ENCODE measurements at regions not wholly inside any gene's neighbourhood (a gene's known extent, or its start where the extent isn't known, plus 50 kb on each side); places are given as distances from the start of the nearest gene placed in this dataset.

DNA sequence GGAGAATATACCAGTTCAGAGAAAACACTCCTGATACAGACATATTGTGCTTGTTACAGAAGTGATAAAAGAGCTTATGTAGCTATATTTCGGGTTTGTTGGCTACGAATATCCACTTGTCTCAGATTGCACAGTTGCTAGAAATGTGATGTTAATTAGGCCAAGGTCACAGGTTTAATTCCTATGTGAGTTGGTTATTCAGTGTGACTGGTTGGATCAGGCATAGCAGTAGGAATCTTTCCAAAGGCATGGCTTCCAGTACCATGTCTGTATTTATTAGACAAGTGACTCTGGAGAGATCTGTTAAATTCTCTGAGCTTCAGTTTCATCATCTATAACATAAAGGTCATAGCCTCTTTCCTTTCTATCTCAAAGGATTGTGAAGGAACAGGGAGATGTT is 152.7 kb upstream of the KITLG start:
- Histone ChIP-seq H3K36me3 (replicated peaks; ENCODE audit: insufficient read depth, low read length) (no peaks in the 10 kb centered on the region), H3K9ac (ENCODE audit: low read length) (no peak overlapping the region), H3K4me2 (ENCODE audit: low read depth, low read length) (no peak overlapping the region), H3K27ac (ENCODE audit: low read length) (no peak overlapping the region), H3K27me3 (replicated peaks; ENCODE audit: insufficient read depth, low read length) (no peaks in the 10 kb centered on the region), H3K9me2 (replicated peaks; ENCODE audit: insufficient read depth, low read length) (no peaks in the 10 kb centered on the region), H3K79me2 (ENCODE audit: low read length) (no peaks in the 10 kb centered on the region), H2AFZ (ENCODE audit: low read length) (no peak overlapping the region), H4K20me1 (ENCODE audit: insufficient read depth, low read length) (no peaks in the 10 kb centered on the region), H3K4me1 (ENCODE audit: low read length) (no peaks in the 10 kb centered on the region), H3K4me3 (ENCODE audit: low read length) (no peak overlapping the region), H3K9me3 (replicated peaks; ENCODE audit: insufficient read depth, low read length) (no peaks in the 10 kb centered on the region), H3F3A (ENCODE audit: insufficient read depth, low read length) (no peaks in the 10 kb centered on the region)
- TF ChIP-seq EZH2 (optimal IDR thresholded peaks at IDR 0.05; ENCODE audit: low read depth, low read length), result no peak
- TF ChIP-seq, protein P1, sequence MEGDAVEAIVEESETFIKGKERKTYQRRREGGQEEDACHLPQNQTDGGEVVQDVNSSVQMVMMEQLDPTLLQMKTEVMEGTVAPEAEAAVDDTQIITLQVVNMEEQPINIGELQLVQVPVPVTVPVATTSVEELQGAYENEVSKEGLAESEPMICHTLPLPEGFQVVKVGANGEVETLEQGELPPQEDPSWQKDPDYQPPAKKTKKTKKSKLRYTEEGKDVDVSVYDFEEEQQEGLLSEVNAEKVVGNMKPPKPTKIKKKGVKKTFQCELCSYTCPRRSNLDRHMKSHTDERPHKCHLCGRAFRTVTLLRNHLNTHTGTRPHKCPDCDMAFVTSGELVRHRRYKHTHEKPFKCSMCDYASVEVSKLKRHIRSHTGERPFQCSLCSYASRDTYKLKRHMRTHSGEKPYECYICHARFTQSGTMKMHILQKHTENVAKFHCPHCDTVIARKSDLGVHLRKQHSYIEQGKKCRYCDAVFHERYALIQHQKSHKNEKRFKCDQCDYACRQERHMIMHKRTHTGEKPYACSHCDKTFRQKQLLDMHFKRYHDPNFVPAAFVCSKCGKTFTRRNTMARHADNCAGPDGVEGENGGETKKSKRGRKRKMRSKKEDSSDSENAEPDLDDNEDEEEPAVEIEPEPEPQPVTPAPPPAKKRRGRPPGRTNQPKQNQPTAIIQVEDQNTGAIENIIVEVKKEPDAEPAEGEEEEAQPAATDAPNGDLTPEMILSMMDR (IDR thresholded peaks at IDR 0.05; ENCODE audit: low read length), result no peak
- TF ChIP-seq EZH2phosphoT487 (IDR thresholded peaks at IDR 0.05; ENCODE audit: low read length), result no peak
- DNase-seq, result no peak

DNA sequence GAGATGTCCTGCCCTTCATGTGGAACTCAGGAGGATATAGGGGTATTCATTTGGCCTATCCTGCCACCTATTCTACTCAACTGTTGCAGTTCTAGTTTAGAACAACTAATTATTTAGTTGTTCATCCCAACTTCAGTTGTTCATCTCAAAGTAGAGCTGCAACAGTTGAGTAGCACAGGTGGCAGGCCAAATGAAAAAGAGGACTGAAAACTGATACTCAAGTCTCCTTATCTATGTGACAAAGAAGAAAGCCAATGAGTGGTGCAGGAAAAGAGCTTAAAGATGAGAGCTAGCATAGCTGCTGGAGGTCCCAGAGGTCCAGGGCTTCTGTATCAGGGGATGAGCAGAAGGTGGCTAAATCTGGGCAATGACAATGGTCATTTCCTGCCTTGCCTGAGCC is 148.9 kb upstream of the KITLG start:
- Histone ChIP-seq H3K9me3 (replicated peaks; ENCODE audit: insufficient read depth, low read length) (no peaks in the 10 kb centered on the region), H3F3A (ENCODE audit: insufficient read depth, low read length) (no peaks in the 10 kb centered on the region), H3K4me3 (ENCODE audit: low read length) (no peak overlapping the region), H2AFZ (ENCODE audit: low read length) (no peak overlapping the region), H3K9ac (ENCODE audit: low read length) (no peak overlapping the region), H3K4me2 (ENCODE audit: low read depth, low read length) (no peak overlapping the region), H3K79me2 (ENCODE audit: low read length) (no peaks in the 10 kb centered on the region), H3K9me2 (replicated peaks; ENCODE audit: insufficient read depth, low read length) (no peaks in the 10 kb centered on the region), H3K36me3 (replicated peaks; ENCODE audit: insufficient read depth, low read length) (no peaks in the 10 kb centered on the region), H3K4me1 (ENCODE audit: low read length) (no peaks in the 10 kb centered on the region), H4K20me1 (ENCODE audit: insufficient read depth, low read length) (no peaks in the 10 kb centered on the region), H3K27ac (ENCODE audit: low read length) (no peak overlapping the region), H3K27me3 (replicated peaks; ENCODE audit: insufficient read depth, low read length) (no peaks in the 10 kb centered on the region)
- DNase-seq, result no peak
- no peak for TF ChIP-seq EZH2 (optimal IDR thresholded peaks at IDR 0.05; ENCODE audit: low read depth, low read length)

DNA sequence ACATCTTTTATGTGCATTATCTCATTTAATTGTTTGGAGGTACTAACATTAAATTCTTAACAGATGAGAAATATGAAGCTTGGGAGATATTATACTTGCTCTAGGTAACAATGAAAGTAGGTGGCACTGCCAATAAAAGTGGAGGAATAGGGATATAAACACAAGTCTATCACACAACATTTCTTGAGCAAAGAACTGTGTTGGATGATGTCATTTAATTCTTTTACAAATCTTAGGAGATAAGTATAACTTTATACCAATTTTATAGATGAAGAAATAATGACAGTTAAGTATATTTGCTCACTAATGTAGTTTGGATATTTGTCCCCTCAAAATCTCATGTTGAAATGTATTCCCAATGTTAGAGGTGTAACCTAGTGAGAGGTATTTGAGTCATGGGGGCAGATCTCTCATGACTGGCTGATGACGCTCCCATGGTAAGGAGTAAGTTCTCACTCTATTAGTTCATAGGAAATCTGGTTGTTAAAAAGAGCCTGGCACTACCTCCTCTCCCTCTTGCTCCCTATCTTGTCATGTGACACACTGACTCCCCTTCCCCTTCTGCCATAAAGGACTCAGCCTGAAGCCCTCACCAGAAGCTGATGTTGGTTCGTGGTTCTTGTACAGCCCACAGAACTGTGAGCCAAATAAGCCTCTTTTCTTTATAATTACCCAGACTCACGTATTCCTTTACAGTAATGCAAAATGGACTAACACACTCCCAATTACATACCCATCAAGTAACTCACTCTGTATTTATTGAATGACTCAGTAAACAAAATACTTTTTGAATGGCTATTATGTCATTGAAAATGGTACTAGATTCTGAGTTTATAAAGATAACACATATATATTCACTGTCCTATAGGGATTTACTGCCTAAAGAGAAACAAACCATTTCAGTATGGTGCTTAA is 146.8 kb upstream of the KITLG start:
- Histone ChIP-seq H3K9me3 (replicated peaks; ENCODE audit: insufficient read depth, low read length) (no peaks in the 10 kb centered on the region), H3K36me3 (replicated peaks; ENCODE audit: insufficient read depth, low read length) (no peaks in the 10 kb centered on the region), H3K4me2 (ENCODE audit: low read depth, low read length) (no peak overlapping the region), H3K9ac (ENCODE audit: low read length) (no peak overlapping the region), H3K27ac (ENCODE audit: low read length) (no peak overlapping the region), H3K4me3 (ENCODE audit: low read length) (no peak overlapping the region), H3K27me3 (replicated peaks; ENCODE audit: insufficient read depth, low read length) (no peaks in the 10 kb centered on the region), H3K9me2 (replicated peaks; ENCODE audit: insufficient read depth, low read length) (no peaks in the 10 kb centered on the region), H2AFZ (ENCODE audit: low read length) (no peak overlapping the region), H3K79me2 (ENCODE audit: low read length) (no peaks in the 10 kb centered on the region), H4K20me1 (ENCODE audit: insufficient read depth, low read length) (no peaks in the 10 kb centered on the region), H3F3A (ENCODE audit: insufficient read depth, low read length) (no peaks in the 10 kb centered on the region), H3K4me1 (ENCODE audit: low read length) (no peaks in the 10 kb centered on the region)
- TF ChIP-seq EZH2 (optimal IDR thresholded peaks at IDR 0.05; ENCODE audit: low read depth, low read length) (no peak), EZH2phosphoT487 (IDR thresholded peaks at IDR 0.05; ENCODE audit: low read length) (no peak)
- TF ChIP-seq, protein P1 (IDR thresholded peaks at IDR 0.05; ENCODE audit: low read length), result no peak
- DNase-seq, result no peak

DNA sequence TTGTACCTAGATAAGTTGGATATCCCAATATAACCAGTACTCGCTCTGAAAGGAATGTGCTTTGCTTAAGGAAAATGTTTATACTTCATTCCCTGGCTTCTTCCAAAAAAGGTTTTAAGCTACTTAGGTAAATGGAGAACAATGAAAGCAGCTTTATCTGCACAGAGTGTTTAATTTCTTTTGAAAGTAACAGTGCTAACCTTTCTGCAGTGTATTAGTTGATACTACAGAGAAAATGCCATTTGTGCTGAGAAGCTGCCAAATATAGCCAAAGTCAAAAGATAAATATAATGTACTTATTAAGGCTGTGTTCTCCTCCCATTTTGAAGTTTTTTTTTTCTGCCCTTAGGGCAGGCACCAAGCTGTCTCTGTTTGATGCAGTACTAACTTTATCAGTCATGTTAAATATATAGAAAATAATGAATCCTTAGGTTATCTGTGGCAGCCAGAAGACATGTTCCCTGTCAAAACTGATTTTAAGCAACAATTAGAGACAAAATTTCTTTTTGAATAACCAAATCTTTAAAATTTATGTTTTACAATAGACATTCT is 145.4 kb upstream of the KITLG start:
- no peak overlapping the region for H3K4me3 ChIP-seq (ENCODE audit: low read length)
- no peaks in the 10 kb centered on the region for H3K4me1 ChIP-seq (ENCODE audit: low read length)
- H4K20me1 ChIP-seq (ENCODE audit: insufficient read depth, low read length), result no peaks in the 10 kb centered on the region
- no peaks in the 10 kb centered on the region for H3K27me3 ChIP-seq (replicated peaks; ENCODE audit: insufficient read depth, low read length)
- H3K27ac ChIP-seq (ENCODE audit: low read length), result no peak overlapping the region
- TF ChIP-seq EZH2phosphoT487 (IDR thresholded peaks at IDR 0.05; ENCODE audit: low read length), result no peak
- TF ChIP-seq EZH2 (optimal IDR thresholded peaks at IDR 0.05; ENCODE audit: low read depth, low read length), result no peak
- TF ChIP-seq, protein P1 (IDR thresholded peaks at IDR 0.05; ENCODE audit: low read length), result no peak
- H3K9ac ChIP-seq (ENCODE audit: low read length), result no peak overlapping the region
- H3F3A ChIP-seq (ENCODE audit: insufficient read depth, low read length), result no peaks in the 10 kb centered on the region
- H3K36me3 ChIP-seq (replicated peaks; ENCODE audit: insufficient read depth, low read length), result no peaks in the 10 kb centered on the region
- no peak overlapping the region for H2AFZ ChIP-seq (ENCODE audit: low read length)
- no peak for DNase-seq
- H3K4me2 ChIP-seq (ENCODE audit: low read depth, low read length), result no peak overlapping the region
- no peaks in the 10 kb centered on the region for H3K79me2 ChIP-seq (ENCODE audit: low read length)
- no peaks in the 10 kb centered on the region for H3K9me3 ChIP-seq (replicated peaks; ENCODE audit: insufficient read depth, low read length)
- H3K9me2 ChIP-seq (replicated peaks; ENCODE audit: insufficient read depth, low read length), result no peaks in the 10 kb centered on the region

Data from MM.1S (cell line).